Left cardiac atrium (tissue), 4 donors: ENCODE measurements at regions not wholly inside any gene's neighbourhood (a gene's known extent, or its start where the extent isn't known, plus 50 kb on each side); places are given as distances from the start of the nearest gene placed in this dataset.
"Not testable (repeated sequence)": the region's sequence is repeated elsewhere in the genome, so short reads cannot be mapped to it uniquely, and the experiment has no call there.

ENCODE experiments used
- ATAC-seq, 2 donors: fragments of 200-7000 bp; cut with Tn5 transposase; one replicate each; pipeline ENCODE4 v1.9.1; 2020; ENCODE audit warnings: mild to moderate bottlenecking in 2 of 2, moderate library complexity in 2 of 2
- DNase-seq: peaks from one replicate; pipeline ENCODE4 v3.0.0-alpha.2; 2020
- intact Hi-C, 2 donors: fragments of 100-400 bp; cut with DNase I; formaldehyde crosslinking; loops; one replicate each; pipeline versions ENCODE4 v1.14.1 to v1.15.1; 2022 to 2023
- donor health status: DM: no; HTN: yes; CAD: no.
- donor health status: DM: no; HTN: yes; CAD: no; lungs with severe emphysema.
- donor health status: DM: yes; HTN: yes; CAD: no.
- donor health status: Dilated cardiomyopathy.

DNA sequence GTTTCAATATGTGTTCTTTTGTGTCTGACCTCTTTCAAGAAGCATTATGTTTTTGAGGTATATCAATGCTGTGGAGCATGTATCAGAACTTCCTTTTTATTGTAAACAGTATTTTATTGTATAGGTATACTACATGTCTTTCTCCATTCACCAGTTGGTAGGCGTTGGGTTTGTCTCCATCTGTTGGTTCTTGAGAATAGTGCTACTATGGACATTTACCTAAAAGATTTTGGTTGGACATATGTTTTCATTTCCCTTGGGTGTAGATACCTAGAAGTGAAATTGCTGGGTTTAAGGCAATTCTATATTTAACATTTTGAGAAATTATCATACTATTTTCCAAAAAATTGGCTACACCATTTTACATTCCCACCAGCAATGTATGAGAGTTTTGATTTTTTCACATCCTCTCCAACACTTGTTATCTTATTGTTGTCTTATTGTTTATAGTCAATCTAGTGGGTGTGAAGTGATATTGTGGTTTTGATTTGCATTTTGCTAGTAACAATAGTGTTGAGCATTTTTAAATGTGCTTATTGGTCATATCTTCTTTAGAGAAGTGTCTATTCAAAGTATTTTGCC, 409.2 kb downstream of the IPO8 start:
- intact Hi-C loops, result loop anchor here in 1 of 2 donors (10.0 kb wide), 1 partner anchor 772 kb away; no protein-coding TSS in a partner anchor
- DNase-seq, result no peak
- ATAC-seq, result no peak

DNA sequence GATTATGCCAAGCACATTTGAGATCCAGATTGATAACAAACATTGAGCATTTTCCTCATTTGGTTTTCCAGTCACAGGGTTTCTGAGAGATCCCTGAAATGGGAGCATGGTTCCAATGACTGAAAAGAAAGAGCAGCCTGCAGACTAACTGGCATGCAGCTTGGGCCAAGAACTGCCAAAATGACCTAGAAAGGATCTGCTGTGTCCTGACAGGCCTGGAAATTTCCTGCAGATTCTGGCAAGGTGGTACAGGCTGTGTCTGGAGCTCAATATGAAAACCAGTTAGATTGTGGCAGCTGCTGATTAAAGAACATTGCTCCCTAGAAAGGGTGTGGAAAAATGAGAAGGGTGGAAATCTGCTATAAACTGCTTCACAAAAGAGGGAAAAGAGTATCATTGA, 417.3 kb downstream of the IPO8 start:
- no peak for DNase-seq
- no peak for ATAC-seq
- intact Hi-C loops, result no loop called here

DNA sequence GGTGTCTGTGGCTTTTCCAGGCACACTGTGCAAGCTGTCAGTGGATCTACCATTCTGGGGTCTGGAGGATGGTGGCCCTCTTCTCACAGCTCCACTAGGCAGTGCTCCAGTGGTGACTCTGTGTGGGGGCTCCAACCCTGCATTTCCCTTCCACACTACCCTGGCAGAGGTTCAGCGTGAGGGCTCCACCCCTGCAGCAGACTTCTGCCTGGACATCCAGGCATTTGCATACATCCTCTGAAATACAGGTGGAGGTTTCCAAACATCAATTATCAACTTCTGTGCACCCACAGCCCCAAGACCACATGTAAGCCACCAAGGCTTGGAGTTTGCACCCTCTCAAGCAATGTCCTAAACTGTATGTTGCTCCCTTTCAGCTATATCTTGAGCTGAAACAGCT, 423.2 kb downstream of the IPO8 start:
- intact Hi-C loops, DNase-seq: not testable (repeated sequence)

DNA sequence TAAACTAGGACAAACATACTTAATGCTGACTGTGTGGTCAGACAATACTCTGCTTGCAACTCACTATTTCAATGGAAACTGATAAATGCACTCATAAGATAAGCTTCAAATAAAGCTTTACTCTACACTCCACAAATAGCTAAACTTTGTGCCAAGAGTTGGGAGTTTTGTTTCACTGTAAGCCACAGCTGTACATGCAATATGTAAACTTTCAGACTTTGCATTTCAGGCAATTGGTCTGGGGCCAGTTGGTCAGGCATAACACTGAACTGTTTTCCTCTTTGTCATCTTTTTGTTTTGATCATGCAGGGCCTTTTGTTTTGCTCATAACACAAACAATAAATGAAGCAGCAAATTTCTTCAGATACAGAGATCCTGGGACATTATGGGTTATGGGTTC, 426.2 kb downstream of the IPO8 start:
- intact Hi-C loops, result no loop called here
- ATAC-seq (no peak), DNase-seq (no peak)

More for the DNA sequence above, 423.2 kb downstream of the IPO8 start:
- ATAC-seq, result not testable (repeated sequence)

DNA sequence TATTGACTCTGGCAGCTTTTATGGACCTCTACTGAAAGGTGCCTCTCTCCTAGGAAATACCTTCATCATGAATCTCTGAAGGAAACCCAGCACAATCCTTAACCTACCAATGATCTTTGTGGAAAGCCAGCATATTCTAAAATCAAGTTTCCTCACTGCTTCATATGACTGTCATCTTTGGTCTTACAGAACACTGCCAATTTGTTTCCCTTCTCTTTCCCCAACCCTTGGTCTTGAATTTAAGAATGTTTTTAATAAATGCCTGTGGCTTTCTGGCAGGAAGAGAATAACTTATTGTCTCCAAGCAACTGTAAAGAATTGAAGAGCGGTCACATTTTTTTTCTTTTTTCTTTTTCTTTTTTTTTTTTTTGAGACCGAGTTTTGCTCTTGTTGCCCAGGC, 427.6 kb downstream of the IPO8 start:
- no peak for ATAC-seq
- intact Hi-C loops, result no loop called here
- DNase-seq, result no peak

DNA sequence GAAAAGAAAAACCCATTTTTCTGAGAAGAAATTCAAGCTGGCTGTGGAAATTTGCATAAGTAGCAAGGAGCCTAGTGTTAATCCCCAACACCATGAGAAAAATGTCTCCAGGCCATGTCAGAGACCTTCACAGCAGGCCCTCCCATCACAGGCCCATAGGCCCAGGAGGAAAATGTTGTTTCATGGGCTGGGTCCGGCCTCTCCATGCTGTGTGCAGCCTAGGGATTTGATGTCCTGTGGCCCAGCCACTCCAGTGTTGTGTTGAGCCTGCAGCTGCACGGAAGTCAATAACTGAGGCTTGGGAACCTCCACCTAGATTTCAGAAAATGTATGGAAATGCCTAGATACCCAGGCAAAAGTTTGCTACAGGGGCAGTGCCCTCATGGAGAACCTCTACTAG, 432.2 kb downstream of the IPO8 start:
- ATAC-seq (no peak), DNase-seq (no peak)
- intact Hi-C loops, result no loop called here

DNA sequence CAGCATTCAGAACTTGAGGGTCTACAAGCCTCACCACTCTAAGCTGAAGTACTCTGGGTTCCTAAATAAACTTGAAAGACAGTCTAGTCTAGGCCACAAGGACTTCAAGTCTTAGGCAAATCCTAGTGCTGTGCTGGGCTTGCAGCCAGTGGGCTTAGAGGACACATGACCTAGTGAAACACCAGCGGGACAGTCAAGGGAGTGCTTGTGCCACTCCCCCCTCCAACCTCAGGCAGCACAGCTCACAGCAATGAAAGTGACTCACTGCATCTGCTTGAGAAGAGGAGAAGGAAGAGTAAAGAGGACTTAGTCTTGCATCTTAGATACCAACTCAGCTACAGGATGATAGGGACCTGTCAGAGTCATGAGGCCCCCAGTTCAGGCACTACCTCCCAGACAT, 438.1 kb downstream of the IPO8 start:
- intact Hi-C loops, result no loop called here
- no peak for DNase-seq
- ATAC-seq, result no peak

DNA sequence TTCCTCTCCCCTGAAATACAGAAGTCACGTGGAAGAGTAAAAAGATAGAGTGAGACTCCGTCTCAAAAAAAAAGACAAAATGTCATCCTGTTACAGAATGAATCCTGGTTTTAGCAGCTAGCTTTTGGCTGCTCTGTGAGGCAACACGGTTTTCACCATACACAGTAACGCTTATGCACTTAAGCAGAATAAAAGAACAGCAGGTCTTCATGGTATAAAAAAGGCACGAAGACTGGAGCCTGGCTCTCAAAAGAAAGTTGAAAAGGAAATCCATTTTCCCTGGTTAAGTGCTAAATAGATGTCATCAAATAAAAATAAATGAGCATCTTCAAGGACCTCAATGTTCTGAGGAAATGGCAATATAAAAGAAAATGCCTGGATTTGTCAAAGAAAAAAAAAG, 444.1 kb downstream of the IPO8 start:
- no peak for DNase-seq
- intact Hi-C loops, result no loop called here
- no peak for ATAC-seq

DNA sequence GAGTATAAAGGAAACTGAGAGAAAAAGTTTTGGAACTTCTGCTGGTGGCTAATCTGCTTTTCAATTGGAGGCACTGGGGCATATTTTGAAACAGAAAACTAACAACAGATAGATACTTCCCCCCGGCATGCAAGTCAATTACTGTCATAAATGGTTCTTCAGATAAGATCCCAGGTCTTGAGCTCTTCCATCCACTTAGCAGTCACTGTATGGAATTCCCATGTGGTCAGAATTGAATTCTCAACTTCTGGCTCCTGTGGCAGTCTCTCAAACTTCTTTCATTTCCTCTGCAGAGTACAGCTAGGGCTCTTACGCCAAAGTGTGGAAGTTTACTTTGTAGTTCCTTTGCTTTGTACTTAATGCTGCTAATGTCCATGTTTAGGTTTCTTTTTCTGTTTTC, 452.2 kb downstream of the IPO8 start:
- intact Hi-C loops, result no loop called here
- ATAC-seq (no peak), DNase-seq (no peak)

DNA sequence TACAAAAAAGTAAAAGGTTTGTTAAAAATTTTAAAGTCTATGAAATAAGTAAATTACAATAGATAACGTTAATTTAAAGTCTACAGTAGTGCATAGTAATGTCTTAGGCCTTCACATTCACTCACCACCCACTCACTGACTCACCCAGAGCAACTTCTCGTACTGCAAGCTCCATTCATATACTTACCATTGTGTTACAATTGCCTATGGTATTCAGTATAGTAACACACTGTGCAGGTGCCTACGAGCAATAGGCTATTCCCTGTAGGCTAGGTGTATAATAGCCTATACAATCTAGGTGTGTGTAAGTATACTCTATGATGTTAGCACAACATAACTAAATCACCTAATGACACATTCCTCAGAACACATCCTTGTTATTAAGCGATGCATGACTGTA, 435.3 kb upstream of the TMTC1 start:
- DNase-seq, result no peak
- ATAC-seq, result no peak
- intact Hi-C loops, result no loop called here

DNA sequence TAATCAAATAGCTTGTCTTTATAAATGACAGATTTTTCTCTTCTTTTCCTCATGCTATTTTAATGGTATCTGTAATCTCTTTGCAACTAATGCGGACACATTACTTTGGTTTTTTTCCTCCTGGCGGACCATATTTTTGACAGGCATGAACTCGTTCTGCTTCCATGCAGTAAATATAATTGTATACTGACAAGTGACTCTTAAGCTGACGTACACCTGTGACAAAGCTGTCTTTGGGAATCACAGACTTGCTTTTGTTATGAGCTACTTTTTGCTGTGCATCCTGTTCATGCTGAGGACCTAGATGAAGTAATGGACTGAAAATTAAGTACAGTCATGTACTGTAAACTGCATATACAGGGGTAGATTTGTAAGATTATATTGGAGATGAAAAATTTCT, 434.3 kb upstream of the TMTC1 start:
- no peak for ATAC-seq
- intact Hi-C loops, result no loop called here
- DNase-seq, result no peak

DNA sequence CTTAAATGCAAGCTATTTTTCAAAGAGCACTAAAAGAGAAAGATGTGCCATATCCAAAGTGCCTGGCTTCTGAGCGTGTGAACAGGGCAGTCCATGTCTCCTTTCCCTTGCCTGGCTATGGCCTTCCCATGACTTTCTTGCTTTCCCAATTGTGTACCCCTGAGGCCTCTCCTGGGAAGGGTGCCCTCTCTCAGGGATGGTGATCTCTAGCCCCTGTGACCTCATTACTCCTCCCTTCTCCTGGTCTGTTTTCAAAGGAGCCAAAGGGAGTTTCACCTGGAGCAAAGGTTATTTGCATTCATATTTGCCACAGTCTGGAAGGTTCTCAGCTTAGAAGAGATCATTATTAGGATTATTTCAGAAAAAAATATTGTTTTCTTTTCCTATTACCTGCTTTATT, 429.4 kb upstream of the TMTC1 start:
- ATAC-seq (no peak), DNase-seq (no peak)
- intact Hi-C loops, result no loop called here

DNA sequence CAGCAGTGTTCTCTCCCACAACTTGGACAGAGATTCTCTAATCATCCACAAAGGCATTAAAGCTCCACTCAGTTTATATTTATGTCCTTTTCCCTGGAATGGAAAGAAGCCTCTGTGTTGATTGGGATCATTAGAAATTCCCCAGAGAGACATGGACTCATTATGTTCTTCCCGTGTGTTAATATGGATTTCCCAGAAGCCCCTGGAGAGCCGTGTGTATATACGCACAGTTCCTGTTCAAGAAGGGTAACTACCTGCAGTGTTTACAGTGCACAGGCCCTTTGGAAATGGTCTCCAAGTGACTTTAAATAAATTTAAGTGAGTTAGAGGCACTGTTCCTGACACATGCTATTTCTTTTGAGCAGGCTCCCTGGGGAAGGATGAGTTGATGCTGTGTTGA, 428.0 kb upstream of the TMTC1 start:
- intact Hi-C loops, result no loop called here
- ATAC-seq, result no peak
- no peak for DNase-seq

DNA sequence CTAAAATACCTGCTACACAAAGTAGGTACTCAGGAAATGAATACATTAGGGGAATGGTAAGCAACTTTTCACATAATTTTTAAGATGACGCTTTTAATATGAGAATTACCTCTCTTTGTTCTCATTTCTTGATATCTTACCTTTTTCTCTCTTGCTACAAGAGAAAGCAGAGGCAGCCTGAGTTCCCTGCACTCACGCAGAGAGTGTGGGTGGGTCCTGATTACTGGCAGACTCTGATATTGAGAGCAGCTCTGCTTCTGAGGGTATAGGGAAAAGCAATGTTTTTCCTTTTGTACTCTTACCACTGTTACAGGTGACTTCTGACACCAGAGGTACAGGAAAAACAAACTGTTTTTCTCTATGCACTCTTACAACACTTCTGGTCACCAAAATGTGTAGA, 420.2 kb upstream of the TMTC1 start:
- DNase-seq, result no peak

DNA sequence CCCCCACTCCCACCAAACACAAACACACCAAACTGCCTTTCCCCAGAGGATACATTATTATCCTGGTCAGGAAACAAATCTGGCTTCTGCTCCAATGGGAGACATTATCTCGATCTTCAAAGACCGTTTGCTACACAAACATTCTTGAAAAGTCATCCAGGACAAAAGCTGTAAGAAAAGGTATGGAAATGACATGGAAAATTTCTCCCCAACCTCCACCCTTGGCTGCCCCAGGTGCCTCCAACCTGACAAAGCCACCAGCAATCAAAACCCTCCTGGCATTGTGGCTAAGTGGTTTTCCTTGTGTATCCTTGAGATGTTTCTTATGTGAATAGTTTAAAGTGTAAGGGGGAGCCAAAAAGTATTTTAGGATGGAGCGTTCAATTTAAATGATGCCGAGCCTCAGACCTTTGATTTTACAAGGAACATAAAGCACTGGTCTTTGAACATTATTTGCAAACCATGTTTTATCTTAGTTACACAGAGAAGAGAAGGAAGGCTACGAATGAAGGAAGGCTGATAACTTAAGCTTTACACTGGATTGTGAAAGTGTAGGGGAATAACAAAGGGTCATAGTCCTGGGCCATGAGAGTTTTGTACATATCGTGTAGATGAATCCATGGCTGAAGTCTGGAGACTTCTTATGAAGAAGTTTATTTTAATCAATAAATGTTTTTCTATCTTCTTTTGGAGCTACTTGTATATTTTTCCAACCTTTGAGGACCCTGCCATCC, 418.9 kb upstream of the TMTC1 start:
- intact Hi-C loops, result no loop called here

More for the DNA sequence above, 420.2 kb upstream of the TMTC1 start:
- ATAC-seq, result no peak
- intact Hi-C loops, result no loop called here

DNA sequence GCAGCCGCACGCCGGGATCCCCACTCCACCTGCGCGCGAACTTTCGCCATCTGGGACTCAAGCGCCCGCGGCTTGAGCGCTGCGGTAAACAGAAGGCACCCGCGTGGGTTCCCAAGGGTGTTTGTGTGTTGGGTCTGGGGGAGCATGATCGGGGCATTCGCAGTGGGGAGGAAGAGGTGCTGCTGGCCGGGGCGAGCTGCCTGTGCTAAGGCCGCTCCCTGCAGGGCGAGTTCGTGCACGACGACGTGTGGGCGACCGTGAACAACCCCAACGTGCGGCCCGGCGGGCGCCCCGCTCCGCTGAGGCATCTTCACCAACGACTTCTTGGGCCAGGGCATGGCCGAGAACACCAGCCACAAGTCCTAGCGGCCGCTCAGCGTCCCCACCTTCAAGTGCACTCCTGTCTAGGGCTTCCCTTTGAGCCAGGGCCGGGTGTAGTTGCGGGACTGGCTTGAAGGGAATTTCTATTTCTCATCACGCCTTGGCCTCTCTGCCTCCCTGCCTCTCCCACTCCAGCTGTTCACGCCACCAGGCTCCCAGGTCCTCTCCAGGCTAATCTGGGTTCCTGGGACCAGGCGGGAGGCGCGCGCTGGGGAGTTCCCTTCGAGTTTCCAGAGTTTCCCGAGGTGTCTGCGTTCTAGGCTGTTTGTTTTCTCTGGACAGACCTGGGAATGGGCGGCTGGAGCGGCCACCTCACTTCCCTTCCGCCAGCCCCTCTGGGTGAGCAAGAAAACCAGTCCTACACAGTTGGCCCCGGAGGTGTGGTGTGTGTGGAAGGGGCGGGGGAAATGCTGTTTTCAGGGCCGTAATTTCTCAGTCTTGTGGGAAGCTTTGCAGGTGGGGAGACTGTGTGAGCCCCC, 417.8 kb upstream of the TMTC1 start:
- ATAC-seq (peak; percentile 67), DNase-seq (peak; percentile 25)
- intact Hi-C loops, result no loop called here

More for the DNA sequence above, 418.9 kb upstream of the TMTC1 start:
- DNase-seq (no peak), ATAC-seq (no peak)

DNA sequence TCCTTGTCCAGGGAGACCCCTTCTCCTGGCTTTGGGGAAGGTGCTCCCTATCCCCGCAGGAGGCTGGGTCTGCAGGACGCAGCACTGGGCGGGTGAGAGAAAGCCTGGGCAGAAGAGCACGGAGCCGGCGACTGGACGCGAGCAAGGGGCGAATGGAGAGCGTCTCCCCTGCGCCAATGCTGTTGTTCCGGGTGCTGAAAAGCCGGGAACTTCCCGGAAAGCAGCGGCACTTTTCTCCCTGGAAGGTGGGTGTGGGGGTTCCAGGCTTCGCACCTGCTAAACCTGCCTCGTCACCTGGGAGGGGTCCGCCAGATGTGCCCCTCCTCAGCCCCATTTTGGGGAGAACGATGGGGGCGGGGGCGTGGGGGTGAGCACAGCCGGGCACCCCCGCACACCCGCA, 417.1 kb upstream of the TMTC1 start:
- intact Hi-C loops, result no loop called here
- ATAC-seq (peak; percentile 50 to 53), DNase-seq (no peak)

DNA sequence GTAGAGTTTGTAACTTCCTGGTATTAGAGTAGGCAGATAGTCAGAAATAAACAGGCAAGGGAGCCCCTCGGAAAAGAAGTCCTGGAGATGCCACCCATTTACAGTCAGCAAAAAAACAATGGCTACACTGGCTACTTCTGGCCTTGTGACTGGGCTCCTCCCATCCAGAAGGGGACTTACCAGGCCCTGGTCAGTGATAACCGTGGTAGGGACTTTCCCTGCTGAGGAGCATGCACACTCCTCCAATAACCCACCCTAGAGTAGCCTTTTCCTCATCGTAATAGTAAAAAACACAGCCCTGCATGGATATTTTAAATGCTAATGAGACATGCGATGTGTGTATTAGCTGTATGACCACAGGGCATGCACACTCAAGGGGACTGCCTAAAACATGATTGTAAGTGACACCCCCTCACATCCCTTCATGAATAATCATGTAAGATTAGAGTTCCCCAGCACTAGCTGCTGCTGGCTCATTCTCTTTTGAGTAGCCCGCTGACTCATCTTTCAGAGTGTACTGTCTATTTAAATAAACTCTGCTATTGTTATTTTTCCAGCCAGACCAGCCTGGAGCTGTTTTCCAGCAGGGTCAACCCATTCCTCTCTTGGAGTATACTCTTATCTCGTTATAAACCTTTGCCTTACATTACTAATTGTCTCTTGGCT, 413.8 kb upstream of the TMTC1 start:
- intact Hi-C loops, result no loop called here
- DNase-seq (no peak), ATAC-seq (no peak)

DNA sequence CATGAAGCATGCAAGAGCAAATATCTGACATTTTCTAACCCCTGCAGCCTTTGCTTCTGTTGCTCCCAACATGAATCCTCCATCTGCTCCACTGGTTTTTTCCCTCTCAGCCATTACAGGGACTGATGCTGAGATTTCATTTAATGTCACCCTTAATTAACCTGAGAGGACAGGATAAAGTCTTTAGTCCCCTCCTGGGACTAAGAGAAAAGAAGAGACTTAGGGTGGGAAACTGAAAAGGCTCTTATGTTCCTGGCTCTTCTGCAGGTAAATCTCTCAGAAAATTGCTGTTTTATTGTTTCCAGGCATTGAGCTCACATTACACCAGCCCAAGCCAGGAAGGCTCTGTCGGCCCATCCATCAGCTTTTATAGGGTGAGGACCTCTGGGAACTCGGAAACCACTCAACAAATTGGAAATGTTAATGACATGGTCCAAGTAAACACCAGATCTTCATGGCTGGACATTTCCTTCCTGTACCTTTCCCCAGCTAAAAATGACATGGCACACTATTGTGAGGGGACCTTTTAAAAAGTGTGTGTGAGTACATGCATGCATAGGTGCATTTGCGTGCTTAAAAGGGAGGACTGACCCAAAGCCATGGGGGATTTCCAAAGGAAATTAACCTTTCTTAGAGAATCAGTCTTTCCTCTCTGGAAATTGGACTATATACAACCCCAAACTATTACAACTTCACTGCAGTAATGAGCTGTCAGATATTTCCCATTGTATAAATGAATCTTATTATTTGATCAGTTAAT, 408.1 kb upstream of the TMTC1 start:
- DNase-seq (no peak), ATAC-seq (no peak)
- intact Hi-C loops, result no loop called here
